Endothelial cell of umbilical vein (primary cell): ENCODE measurements at regions not wholly inside any gene's neighbourhood (a gene's known extent, or its start where the extent isn't known, plus 50 kb on each side); places are given as distances from the start of the nearest gene placed in this dataset.

Source experiments
- BruUV-seq: library from RNA; stranded (reverse); fragments of 400-500 nt; replicated peaks from 2 replicates; lab custom pipeline; 2021; lab: Mats Ljungman, UMichigan
- CTCF ChIA-PET: fragments of 300-600, 350-600 bp; sonication (Branson Sonifier 250); formaldehyde crosslinking; loops from one replicate; lab custom pipeline; 2021; ENCODE audit warnings: antibody characterized with exemption, inconsistent platforms; lab: Charles Lee
- POLR2A ChIA-PET: fragments of 300-600, 350-600 bp; sonication (Branson Sonifier 250); formaldehyde crosslinking; loops from one replicate; lab custom pipeline; 2021; ENCODE audit warnings: antibody characterized with exemption, inconsistent platforms; lab: Charles Lee
- DNase-seq: peaks from one replicate; pipeline ENCODE4 v3.0.0-alpha.2; 2011; ENCODE audit warnings: low read depth, low spot score
- FAIRE-seq: peaks from 2 replicates; lab custom pipeline; 2011; peaks lifted over from hg19 to GRCh38; lab: Jason Lieb, UNC
- H2AFZ ChIP-seq: 2 replicates; pipeline ENCODE4 v1.6.0; 2012; ENCODE audit warnings: low read depth, low read length, control low read depth, inconsistent platforms
- H3K27ac ChIP-seq: 2 replicates; pipeline ENCODE4 v1.5.1; 2011; ENCODE audit warnings: low read depth, mild to moderate bottlenecking, control low read depth, low read length, moderate library complexity; ENCODE audit not compliant: insufficient read depth
- H3K27me3 ChIP-seq, 2 experiments: 2 replicates each; pipeline versions ENCODE4 v1.6.0 to v1.6.1; 2011; ENCODE audit warnings: low read length in 2 of 2, mixed read lengths in 1 of 2; ENCODE audit not compliant: control insufficient read depth in 2 of 2, insufficient read depth in 2 of 2
- H3K36me3 ChIP-seq, 2 experiments: 2 replicates in 1 of 2; 3 replicates in 1 of 2; pipeline ENCODE4 v1.5.1; 2011; ENCODE audit warnings: low read length in 2 of 2, mild to moderate bottlenecking in 1 of 2, moderate library complexity in 1 of 2; ENCODE audit not compliant: control insufficient read depth in 2 of 2, insufficient read depth in 2 of 2; ENCODE audit errors: extremely low read depth in 1 of 2
- H3K4me1 ChIP-seq: 3 replicates; pipeline ENCODE4 v1.5.1; 2011; ENCODE audit warnings: mild to moderate bottlenecking, low read length; ENCODE audit not compliant: control insufficient read depth, insufficient read depth; ENCODE audit errors: extremely low read depth
- H3K4me2 ChIP-seq: 2 replicates; pipeline ENCODE4 v1.6.1; 2011; ENCODE audit warnings: low read length, control low read depth, mixed read lengths; ENCODE audit not compliant: insufficient read depth
- H3K4me3 ChIP-seq, 3 experiments: fragments of 200-600 bp in 1 of 3; sonication (generic), shearing (Covaris generic) in 1 of 3; replicated peaks in 1 of 3; 2 replicates each; pipeline ENCODE4 v1.5.1; 2011 to 2016; ENCODE audit warnings: control low read depth in 3 of 3, low read length in 3 of 3, mild to moderate bottlenecking in 2 of 3, inconsistent platforms in 1 of 3, low read depth in 1 of 3, moderate library complexity in 1 of 3; ENCODE audit not compliant: insufficient read depth in 1 of 3
- H3K79me2 ChIP-seq: 2 replicates; pipeline ENCODE4 v1.6.0; 2012; ENCODE audit warnings: low read length, inconsistent platforms; ENCODE audit not compliant: control insufficient read depth, insufficient read depth
- H3K9ac ChIP-seq: replicated peaks from 2 replicates; pipeline ENCODE3; 2011; ENCODE audit warnings: low read length, control low read depth; ENCODE audit not compliant: insufficient read depth; ENCODE audit errors: extremely low read depth
- H3K9me1 ChIP-seq: replicated peaks from 3 replicates; pipeline ENCODE4 v1.6.0; 2011; ENCODE audit warnings: mild to moderate bottlenecking, low read length; ENCODE audit not compliant: control insufficient read depth, insufficient read depth; ENCODE audit errors: extremely low read depth
- H3K9me3 ChIP-seq: replicated peaks from 2 replicates; pipeline ENCODE4 v1.5.1; 2012; ENCODE audit warnings: low read length, inconsistent platforms; ENCODE audit not compliant: control insufficient read depth, insufficient read depth
- H4K20me1 ChIP-seq: replicated peaks from 2 replicates; pipeline ENCODE3; 2011; ENCODE audit warnings: mild to moderate bottlenecking, low read length; ENCODE audit not compliant: control insufficient read depth, insufficient read depth; ENCODE audit errors: extremely low read depth
- EZH2 ChIP-seq: IDR thresholded peaks from 2 replicates; pipeline ENCODE4 v1.6.1; 2012; ENCODE audit warnings: borderline replicate concordance, low read depth, mild to moderate bottlenecking, moderate library complexity, low read length, inconsistent platforms; ENCODE audit not compliant: severe bottlenecking
- FOS ChIP-seq: IDR thresholded peaks from 2 replicates; pipeline ENCODE4 v1.6.1; 2011; ENCODE audit warnings: mild to moderate bottlenecking, low read length, moderate library complexity, borderline replicate concordance; ENCODE audit not compliant: insufficient read depth
- GATA2 ChIP-seq: IDR thresholded peaks from 2 replicates; pipeline ENCODE4 v1.7.0; 2011; ENCODE audit warnings: low read depth, mild to moderate bottlenecking, moderate library complexity, mixed read lengths, low read length; ENCODE audit not compliant: insufficient read length, insufficient read depth
- JUN ChIP-seq: IDR thresholded peaks from 2 replicates; pipeline ENCODE4 v1.6.1; 2011; ENCODE audit warnings: borderline replicate concordance, low read depth; ENCODE audit not compliant: insufficient read length, insufficient read depth
- MYC ChIP-seq: IDR thresholded peaks from one replicate; pipeline ENCODE4 v1.6.1; 2011; ENCODE audit warnings: mild to moderate bottlenecking, low read depth, low read length
- POLR2A ChIP-seq: IDR thresholded peaks from 2 replicates; pipeline ENCODE4 v1.6.1; 2012; ENCODE audit warnings: low read depth, mild to moderate bottlenecking, control low read depth, low read length
- POLR2AphosphoS5 ChIP-seq: IDR thresholded peaks from 2 replicates; pipeline ENCODE4 v1.6.1; 2012; ENCODE audit warnings: low read depth, mild to moderate bottlenecking, control low read depth, low read length, moderate library complexity; ENCODE audit not compliant: insufficient read depth
- dilution Hi-C: fragments of 300-500 bp; cut with MboI; formaldehyde crosslinking; loops from one replicate; pipeline ENCODE4 v1.15.0; 2019; ENCODE audit warnings: low sequenced_read_pairs; ENCODE audit not compliant: extremely low pct_ligation_motif_present
- intact Hi-C: fragments of 100-400 bp; cut with micrococcal nuclease; formaldehyde crosslinking; loops from one replicate; pipeline ENCODE4 v1.10.0; 2022
- TF ChIP-seq, protein P1 (sequence below), 2 donors: IDR thresholded peaks; 1 replicate in 1 of 2; 2 replicates in 1 of 2; pipeline ENCODE4 v1.5.1; 2011; ENCODE audit warnings: low read length in 2 of 2, mild to moderate bottlenecking in 2 of 2, moderate library complexity in 2 of 2, control low read depth in 1 of 2, inconsistent platforms in 1 of 2, low read depth in 1 of 2; ENCODE audit not compliant: insufficient read depth in 1 of 2; ENCODE audit errors: extremely low read depth in 1 of 2
- TF ChIP-seq, protein P2 (sequence below): IDR thresholded peaks from 2 replicates; pipeline ENCODE4 v1.6.1; 2011; ENCODE audit not compliant: insufficient read depth, insufficient read length

- Histone ChIP-seq H3K27me3 (no peaks in the 10 kb centered on the region), H3K9me3 (no peaks in the 10 kb centered on the region), H4K20me1 (no peaks in the 10 kb centered on the region), H2AFZ (no peak overlapping the region), H3K9me1 (no peaks in the 10 kb centered on the region), H3K4me3 (no peak overlapping the region), H3K9ac (no peak overlapping the region), H3K27ac (no peak overlapping the region), H3K36me3 (no peaks in the 10 kb centered on the region), H3K4me1 (no peaks in the 10 kb centered on the region), H3K4me2 (no peak overlapping the region), H3K79me2 (no peaks in the 10 kb centered on the region)
- intact Hi-C loops (no loop called here), dilution Hi-C loops (no loop called here)
- FAIRE-seq (no peak), DNase-seq (no peak)
- ChIA-PET POLR2A (no interaction called here), CTCF (interaction anchor here (0.8 kb wide), 1 partner anchor 21 kb away, joined by 3 read pairs; no protein-coding TSS in a partner anchor)
- no peak for TF ChIP-seq POLR2AphosphoS5
- no TSS peak for BruUV-seq
Observed at GRCh38 chr1:55821234-55821633, 606.1 kb upstream of the USP24 start.

DNA sequence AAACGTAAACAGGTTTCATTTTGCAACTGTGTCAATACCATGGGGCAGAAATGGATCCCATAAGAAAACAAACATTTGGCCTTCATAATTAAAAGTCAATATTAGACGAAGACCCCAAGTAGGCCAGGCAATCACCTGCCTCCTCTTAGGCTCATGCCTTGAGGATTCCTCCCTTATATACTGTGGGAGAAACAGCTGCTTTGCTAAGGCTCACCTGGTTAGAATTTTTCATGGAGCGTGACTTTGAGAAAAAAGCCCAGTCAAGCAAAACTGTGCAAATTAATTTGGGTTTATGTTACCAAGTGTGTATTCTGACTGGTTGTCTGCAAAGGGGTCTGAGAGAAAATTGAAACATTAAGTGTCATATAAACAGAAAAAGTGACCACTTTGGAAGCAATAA is 605.3 kb upstream of the USP24 start:
- no peaks in the 10 kb centered on the region for H3K36me3 ChIP-seq
- no peaks in the 10 kb centered on the region for H3K9me3 ChIP-seq
- H3K27ac ChIP-seq = no peak overlapping the region
- POLR2A ChIA-PET = no interaction called here
- H3K4me1 ChIP-seq = no peaks in the 10 kb centered on the region
- intact Hi-C loops = no loop called here
- FAIRE-seq (no peak), DNase-seq (no peak)
- H4K20me1 ChIP-seq = no peaks in the 10 kb centered on the region
- CTCF ChIA-PET = no interaction called here
- no peak overlapping the region for H2AFZ ChIP-seq
- H3K4me3 ChIP-seq = no peak overlapping the region
- H3K9me1 ChIP-seq = no peaks in the 10 kb centered on the region
- H3K79me2 ChIP-seq = no peaks in the 10 kb centered on the region
- no TSS peak for BruUV-seq
- H3K27me3 ChIP-seq = no peaks in the 10 kb centered on the region
- TF ChIP-seq, protein P1, sequence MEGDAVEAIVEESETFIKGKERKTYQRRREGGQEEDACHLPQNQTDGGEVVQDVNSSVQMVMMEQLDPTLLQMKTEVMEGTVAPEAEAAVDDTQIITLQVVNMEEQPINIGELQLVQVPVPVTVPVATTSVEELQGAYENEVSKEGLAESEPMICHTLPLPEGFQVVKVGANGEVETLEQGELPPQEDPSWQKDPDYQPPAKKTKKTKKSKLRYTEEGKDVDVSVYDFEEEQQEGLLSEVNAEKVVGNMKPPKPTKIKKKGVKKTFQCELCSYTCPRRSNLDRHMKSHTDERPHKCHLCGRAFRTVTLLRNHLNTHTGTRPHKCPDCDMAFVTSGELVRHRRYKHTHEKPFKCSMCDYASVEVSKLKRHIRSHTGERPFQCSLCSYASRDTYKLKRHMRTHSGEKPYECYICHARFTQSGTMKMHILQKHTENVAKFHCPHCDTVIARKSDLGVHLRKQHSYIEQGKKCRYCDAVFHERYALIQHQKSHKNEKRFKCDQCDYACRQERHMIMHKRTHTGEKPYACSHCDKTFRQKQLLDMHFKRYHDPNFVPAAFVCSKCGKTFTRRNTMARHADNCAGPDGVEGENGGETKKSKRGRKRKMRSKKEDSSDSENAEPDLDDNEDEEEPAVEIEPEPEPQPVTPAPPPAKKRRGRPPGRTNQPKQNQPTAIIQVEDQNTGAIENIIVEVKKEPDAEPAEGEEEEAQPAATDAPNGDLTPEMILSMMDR (IDR thresholded peaks at IDR 0.05; ENCODE audit: extremely low read depth in 1 of 2, insufficient read depth in 1 of 2, low read depth in 1 of 2, low read length in 2 of 2) = no peak
- TF ChIP-seq JUN = no peak
- no peak for TF ChIP-seq GATA2
- TF ChIP-seq MYC = no peak
- TF ChIP-seq EZH2 = no peak
- TF ChIP-seq FOS = no peak
- TF ChIP-seq, protein P2, sequence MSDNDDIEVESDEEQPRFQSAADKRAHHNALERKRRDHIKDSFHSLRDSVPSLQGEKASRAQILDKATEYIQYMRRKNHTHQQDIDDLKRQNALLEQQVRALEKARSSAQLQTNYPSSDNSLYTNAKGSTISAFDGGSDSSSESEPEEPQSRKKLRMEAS = no peak
- no peak for TF ChIP-seq POLR2AphosphoS5
- TF ChIP-seq POLR2A = no peak
- H3K4me2 ChIP-seq = no peak overlapping the region
- dilution Hi-C loops = no loop called here
- no peak overlapping the region for H3K9ac ChIP-seq
